Mucosa of descending colon (tissue), 3 donors: ENCODE measurements at regions not wholly inside any gene's neighbourhood (a gene's known extent, or its start where the extent isn't known, plus 50 kb on each side); places are given as distances from the start of the nearest gene placed in this dataset.
"Not testable (repeated sequence)": the region's sequence is repeated elsewhere in the genome, so short reads cannot be mapped to it uniquely, and the experiment has no call there.

ENCODE experiments used
- ATAC-seq: fragments of 200-7000 bp; cut with Tn5 transposase; one replicate; pipeline ENCODE4 v1.9.1; 2020; ENCODE audit warnings: mild to moderate bottlenecking, moderate library complexity
- DNase-seq, 3 donors: peaks; one replicate each; pipeline ENCODE4 v3.0.0-alpha.2; 2020
- H3K36me3 ChIP-seq: fragments of 200-600 bp; one replicate; pipeline ENCODE4 v1.8.0; 2021; ENCODE audit warnings: low read depth, mild to moderate bottlenecking
- H3K4me1 ChIP-seq: fragments of 200-600 bp; one replicate; pipeline ENCODE4 v1.8.0; 2021; ENCODE audit warnings: low read depth, mild to moderate bottlenecking
- H3K4me3 ChIP-seq: fragments of 200-600 bp; one replicate; pipeline ENCODE4 v1.8.0; 2021; ENCODE audit warnings: mild to moderate bottlenecking
- H3K9me3 ChIP-seq: fragments of 200-600 bp; one replicate; pipeline ENCODE4 v1.8.0; 2021; ENCODE audit warnings: mild to moderate bottlenecking
- CTCF ChIP-seq: fragments of 200-600 bp; IDR thresholded peaks from one replicate; pipeline ENCODE4 v1.8.0; 2022; ENCODE audit warnings: antibody characterized with exemption, mild to moderate bottlenecking
- intact Hi-C, 2 donors: fragments of 100-400 bp; cut with DNase I in 1 of 2; cut with micrococcal nuclease in 1 of 2; formaldehyde crosslinking; loops; one replicate each; pipeline versions ENCODE4 v1.11.0 to v1.11.1; 2022; cut with DNase I, micrococcal nuclease
- donor health status: DM: no; HTN: no; CAD: no; lungs with moderate emphysema.
- donor health status: DM: no; HTN: no; CAD: no.
- donor health status: DM: no; HTN: yes; CAD: no.

- intact Hi-C loops: no loop called here
- Histone ChIP-seq H3K36me3 (no peaks in the 10 kb centered on the region), H3K9me3 (no peaks in the 10 kb centered on the region), H3K4me1 (no peaks in the 10 kb centered on the region), H3K4me3 (no peak overlapping the region)
- ATAC-seq: no peak
- no peak for DNase-seq
- no peak for TF ChIP-seq CTCF
Observed at GRCh38 chr5:66285343-66285922, 141.3 kb downstream of the SREK1 start.

- Histone ChIP-seq H3K4me3 (no peak overlapping the region), H3K9me3 (no peaks in the 10 kb centered on the region), H3K4me1 (no peaks in the 10 kb centered on the region), H3K36me3 (no peaks in the 10 kb centered on the region)
- TF ChIP-seq CTCF: no peak
- intact Hi-C loops: no loop called here
- ATAC-seq: no peak
- DNase-seq: no peak
Observed at GRCh38 chr5:66291771-66292170, 147.7 kb downstream of the SREK1 start.

GRCh38 chr5:66293851-66294250, 149.8 kb downstream of the SREK1 start:
- ATAC-seq, H3K9me3 ChIP-seq, H3K4me3 ChIP-seq, DNase-seq, intact Hi-C loops, H3K36me3 ChIP-seq, H3K4me1 ChIP-seq: not testable (repeated sequence)

- no peaks in the 10 kb centered on the region for H3K4me1 ChIP-seq
- H3K4me3 ChIP-seq: no peak overlapping the region
- intact Hi-C loops: no loop called here
- TF ChIP-seq CTCF: no peak
- no peaks in the 10 kb centered on the region for H3K36me3 ChIP-seq
- H3K9me3 ChIP-seq: no peaks in the 10 kb centered on the region
- DNase-seq (no peak), ATAC-seq (no peak)
Observed at GRCh38 chr5:66299463-66299862, 155.4 kb downstream of the SREK1 start.

GRCh38 chr5:66302344-66302743, 158.2 kb downstream of the SREK1 start:
- no peak for TF ChIP-seq CTCF
- H3K9me3 ChIP-seq: no peaks in the 10 kb centered on the region
- DNase-seq (no peak), ATAC-seq (no peak)
- H3K4me1 ChIP-seq: no peaks in the 10 kb centered on the region
- intact Hi-C loops: no loop called here
- no peak overlapping the region for H3K4me3 ChIP-seq
- H3K36me3 ChIP-seq: no peaks in the 10 kb centered on the region

GRCh38 chr5:66306105-66306843, 162.2 kb downstream of the SREK1 start:
- ATAC-seq: peak; percentile 93

More at GRCh38 chr5:66306105-66306843, 162.2 kb downstream of the SREK1 start:
- peak in 1 of 3 donors; percentile 50 for DNase-seq
- Histone ChIP-seq H3K4me1 (no peaks in the 10 kb centered on the region), H3K9me3 (no peaks in the 10 kb centered on the region), H3K4me3 (no peak overlapping the region), H3K36me3 (no peaks in the 10 kb centered on the region)
- peak; percentile 77 for TF ChIP-seq CTCF
- intact Hi-C loops: loop anchor here in 1 of 2 donors (5.0 kb wide), 1 partner anchor 451 kb away; no protein-coding TSS in a partner anchor
